ENCODE measurements at regions not wholly inside any gene's neighbourhood (a gene's known extent, or its start where the extent isn't known, plus 50 kb on each side); places are given as distances from the start of the nearest gene placed in this dataset.

- TF ChIP-seq POLR2A (IDR thresholded peaks at IDR 0.05) (no peak), CTCF (IDR thresholded peaks at IDR 0.05) (no peak)
Observed at GRCh38 chr10:117612113-117612512, 69.6 kb downstream of the EMX2 start.

Data from lower leg skin (tissue), 3 donors.